DMS153 treated with DMSO at 0.1 percent for 48 hours (cell line): ENCODE measurements at regions not wholly inside any gene's neighbourhood (a gene's known extent, or its start where the extent isn't known, plus 50 kb on each side); places are given as distances from the start of the nearest gene placed in this dataset.
"Not testable (repeated sequence)": the region's sequence is repeated elsewhere in the genome, so short reads cannot be mapped to it uniquely, and the experiment has no call there.

Experiments
- DNase-seq: peaks from one replicate; lab custom pipeline; 2025; ENCODE audit not compliant: unreplicated experiment; lab: John Stamatoyannopoulos, UW

DNA sequence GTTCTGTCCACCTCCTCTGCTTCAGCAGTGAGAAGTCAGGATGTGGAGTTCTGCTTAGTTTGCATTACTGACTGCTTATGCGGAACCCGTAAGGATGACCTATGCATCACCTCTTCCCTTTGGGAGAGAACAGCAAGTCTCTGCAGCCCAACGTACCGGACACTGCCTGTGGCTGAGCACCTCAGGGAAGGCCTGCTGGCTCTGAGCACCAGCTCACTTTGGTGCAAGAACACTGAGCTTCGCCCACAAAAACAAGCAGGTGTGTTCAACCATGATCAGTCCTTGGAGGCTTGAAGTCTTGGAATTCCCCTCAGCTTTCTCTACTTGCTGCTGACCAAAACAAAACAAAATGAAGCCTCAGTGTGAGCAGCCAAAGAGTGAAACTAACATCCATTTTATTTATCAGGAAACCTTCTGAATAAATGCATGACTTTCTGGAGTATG lies 52.7 kb upstream of the NCK2 start:
- DNase-seq, result no peak

DNA sequence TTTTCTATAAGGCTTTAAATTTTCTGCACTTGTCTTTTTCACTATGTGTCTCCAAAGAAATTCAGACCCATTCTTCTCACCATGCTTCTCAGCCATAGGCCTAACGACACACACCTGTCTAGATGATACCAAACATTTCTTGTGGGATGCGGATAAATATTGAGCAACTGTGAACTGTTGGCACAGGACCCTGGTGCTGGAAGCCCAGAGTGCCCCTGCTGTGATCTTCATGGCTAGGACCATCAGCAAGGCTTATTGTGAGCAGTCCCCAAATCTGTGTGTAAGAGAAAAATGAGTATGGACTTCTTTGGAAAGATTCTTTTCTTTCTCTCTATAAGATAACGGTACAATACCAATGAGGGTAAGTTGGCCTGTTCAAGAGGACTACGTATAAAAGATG lies 54.1 kb upstream of the NCK2 start:
- no peak for DNase-seq

DNA sequence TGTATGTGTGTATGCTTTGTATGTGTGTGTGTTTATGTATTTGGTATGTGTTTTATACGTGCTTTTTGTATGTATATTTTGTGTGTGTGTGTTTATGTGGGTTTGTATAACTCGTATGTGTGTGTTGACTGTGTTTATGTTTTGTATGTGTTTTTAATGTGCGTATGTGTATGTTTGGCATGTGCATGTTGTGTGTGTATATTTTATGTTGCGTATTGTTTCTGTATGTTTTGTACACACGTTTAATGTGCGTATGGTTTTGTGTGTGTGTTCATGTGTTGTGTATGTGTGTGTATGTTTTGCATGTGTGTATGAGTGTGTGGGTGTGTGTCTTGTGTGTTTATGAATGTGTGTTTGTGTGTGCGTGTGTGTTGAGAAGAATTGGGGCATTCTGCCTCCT lies 55.2 kb upstream of the NCK2 start:
- DNase-seq, result no peak

DNA sequence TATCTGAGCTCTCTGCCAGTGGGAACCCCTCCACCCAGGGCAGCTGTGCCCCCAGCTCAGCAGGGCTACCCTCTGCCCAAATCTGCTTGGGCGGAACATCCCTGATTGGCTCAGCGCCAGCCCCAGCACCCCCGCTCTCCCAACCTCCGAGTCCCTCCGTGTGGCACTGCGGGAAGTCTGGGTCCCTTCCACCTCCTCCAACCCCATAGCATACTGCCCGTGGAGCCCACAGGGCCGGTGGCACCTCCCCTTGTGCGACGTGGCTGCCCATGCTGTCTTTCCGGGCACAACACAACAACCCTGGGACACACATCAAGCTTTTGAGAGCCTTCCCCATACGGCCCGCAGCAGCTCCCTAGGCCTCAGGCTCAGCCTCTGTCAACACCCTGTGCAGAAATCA lies 55.8 kb upstream of the NCK2 start:
- no peak for DNase-seq

DNA sequence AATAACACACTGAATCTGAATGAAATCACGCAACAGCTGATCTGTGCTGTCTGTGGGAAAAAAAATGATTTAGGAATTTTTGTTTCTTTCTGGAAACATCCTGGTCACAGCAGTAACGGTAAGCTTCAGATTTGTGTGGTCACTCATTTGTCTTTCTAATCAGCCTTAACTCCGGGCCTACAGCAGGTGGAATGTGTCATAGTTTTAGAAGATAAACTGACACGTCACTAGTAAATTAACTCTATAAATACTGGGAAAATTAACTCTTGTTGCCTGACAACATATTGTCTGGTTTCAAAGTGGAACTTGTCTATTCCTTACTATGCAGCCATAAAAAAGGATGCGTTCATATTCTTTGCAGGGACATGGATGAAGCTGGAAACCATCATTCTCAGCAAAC lies 58.1 kb upstream of the NCK2 start:
- no peak for DNase-seq

DNA sequence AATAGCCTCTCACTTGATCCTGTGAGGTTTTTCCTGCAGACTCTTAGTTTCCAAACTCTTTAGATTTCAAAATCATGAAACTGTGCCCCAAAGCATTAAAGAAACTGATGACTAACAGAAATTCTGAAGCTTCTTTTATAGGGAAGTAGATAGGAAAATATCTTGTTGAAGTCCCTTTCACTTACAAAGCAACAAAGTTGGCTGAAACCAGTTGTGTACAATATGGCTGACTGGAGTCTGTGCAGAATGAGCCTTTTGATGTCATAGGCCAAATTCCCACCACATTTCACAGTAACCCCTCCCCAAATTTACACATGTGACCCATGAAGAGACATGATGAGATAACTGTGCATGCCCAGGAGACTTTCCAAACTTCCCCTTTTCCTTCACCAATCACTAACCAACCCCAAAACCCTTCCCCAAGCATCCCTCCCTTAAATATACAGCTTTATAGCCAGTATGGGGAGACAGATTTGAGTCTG lies 61.7 kb upstream of the NCK2 start:
- no peak for DNase-seq

DNA sequence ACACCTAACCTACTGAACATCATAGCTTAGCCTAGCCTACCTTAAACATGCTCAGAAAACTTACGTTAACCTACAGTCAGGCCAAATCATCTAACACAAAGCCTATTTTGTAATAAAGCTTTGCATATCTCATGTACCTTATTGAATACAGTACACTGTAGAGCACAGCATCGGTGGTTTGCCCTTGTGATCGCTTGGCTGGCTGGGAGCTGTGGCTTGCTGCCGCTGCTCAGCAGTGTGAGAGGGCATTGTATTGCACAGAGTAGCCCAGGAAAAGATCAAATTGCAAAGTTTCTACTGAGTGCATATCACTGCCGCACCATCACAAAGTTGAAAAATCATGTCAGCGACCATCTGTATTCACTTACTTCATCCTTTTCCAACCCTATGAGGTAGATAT lies 62.3 kb upstream of the NCK2 start:
- DNase-seq, result no peak

DNA sequence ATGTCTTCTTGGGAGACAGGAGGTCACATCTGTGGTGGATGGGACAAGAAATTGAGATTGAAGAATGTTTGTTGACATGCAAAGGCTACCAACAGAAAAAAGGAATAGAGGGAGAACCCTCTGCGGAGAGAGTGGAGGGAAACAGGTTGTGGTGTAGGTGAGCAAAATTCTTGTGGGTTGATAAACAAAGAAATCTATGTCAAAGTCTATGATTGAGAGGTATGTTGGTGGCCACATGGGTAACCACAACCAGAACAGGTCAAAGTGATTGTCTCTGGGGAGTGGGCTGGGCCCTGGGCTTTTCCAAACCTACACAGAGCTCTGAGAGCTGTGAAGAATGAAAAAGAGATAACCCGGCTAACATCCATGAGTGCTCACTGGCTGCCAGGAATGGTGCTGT lies 62.8 kb upstream of the NCK2 start:
- DNase-seq, result no peak

DNA sequence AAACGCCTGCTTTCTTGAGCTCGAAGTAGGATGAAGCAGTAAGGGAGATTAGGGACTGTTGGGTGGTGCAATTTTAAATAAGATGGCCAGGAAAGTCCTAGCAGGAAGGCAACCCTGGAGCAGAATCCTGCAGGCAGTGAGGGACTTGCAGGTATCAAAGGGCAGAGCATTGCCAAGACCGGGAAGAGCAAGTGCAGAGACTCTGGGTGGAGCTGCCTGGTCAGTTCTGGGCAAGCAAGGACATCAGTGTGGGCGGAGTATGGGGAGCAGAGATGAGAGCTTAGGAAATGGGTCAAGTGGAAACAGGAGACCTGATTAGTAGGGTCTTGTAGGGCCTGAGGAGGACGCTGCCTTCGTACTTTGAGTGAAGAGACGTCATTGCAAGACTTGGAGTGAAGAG lies 64.4 kb upstream of the NCK2 start:
- no peak for DNase-seq

DNA sequence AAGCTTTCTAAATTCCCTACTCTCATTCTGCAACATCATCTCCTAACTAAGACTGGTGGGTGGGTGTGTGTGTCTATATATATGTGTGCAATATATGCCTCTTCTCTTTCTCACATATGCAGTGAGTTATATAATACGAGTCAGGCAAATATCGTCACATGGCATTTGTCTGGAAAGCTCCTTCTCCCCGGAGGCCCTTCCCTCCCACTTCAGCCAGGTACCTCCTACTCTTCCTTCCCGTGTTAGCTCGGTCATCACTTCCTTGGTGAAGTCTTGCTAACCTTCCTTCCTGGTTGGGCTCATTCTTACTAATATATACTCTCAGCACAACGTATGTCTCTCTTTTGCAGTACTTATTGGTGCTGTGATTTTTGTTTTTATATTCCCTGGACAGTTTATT lies 66.4 kb upstream of the NCK2 start:
- no peak for DNase-seq

DNA sequence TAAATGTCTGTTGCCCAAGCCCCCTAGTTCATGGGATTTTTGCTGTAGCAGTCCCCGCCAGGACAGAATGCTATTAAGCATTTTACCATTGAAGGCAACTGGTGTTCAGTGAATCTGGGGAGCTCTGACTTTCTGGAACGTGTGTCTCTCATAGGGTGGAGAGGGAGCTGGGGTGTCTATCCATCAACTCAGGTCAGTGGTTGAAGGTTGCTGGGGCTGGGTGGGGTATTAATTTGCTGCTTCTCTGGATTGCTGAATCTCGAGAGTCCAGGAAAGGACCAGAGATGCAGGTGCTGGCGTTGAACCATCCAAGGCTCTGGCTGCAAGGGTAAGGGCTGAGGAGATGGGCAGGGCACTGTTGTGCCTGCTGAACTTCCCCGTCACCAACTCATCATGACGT lies 66.8 kb upstream of the NCK2 start:
- DNase-seq, result no peak

DNA sequence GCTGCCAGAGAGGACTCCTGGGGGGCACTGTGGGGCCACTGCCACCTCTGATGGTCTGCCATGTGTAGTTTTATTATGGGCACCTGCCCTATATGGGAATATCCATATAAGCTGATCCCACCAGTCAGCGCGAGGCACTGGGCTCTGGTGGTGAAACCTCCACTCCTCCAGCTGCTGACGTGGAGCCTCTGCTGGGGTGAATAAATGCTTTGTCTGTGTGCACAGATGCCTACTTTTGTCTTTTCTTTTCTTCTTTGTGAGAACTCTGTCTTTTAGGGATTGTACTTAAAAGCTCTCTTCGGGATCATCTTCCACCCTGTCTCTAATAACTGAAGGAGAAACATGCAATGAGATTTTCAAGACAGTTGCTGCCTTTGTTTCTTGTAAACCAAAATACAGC lies 68.9 kb upstream of the NCK2 start:
- DNase-seq, result no peak

DNA sequence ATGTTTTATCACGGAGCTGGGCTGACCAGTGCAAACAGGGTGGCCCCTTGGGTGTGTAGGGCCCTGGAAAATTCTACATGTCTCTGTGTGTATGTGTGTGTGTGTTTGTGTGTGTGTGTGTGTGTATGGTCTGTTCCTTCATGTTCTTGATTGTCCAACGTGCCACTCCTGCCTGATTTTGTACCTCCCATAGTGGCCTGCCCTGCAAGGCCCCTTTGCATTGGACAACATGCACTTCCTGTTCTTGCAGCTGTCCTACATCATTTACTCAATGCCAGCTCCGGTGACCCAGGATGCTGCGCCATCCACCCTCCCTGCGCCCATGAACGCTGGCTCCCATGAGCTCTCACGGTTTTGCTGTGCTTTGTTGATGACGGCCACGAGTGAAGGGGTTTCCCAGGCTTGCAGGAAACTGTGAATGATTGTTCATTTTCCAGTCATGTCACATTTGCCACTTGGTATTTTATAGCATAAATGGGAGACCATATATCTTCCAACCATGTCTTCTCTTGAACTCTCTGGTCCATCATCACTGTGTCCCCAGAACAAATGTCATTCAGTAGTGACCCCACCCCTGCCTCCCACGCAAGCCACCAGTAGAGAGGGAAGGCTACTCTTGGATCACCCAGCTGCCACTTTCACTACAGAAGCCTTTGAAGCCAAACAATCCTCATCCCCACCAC lies 69.7 kb upstream of the NCK2 start:
- DNase-seq, result no peak

DNA sequence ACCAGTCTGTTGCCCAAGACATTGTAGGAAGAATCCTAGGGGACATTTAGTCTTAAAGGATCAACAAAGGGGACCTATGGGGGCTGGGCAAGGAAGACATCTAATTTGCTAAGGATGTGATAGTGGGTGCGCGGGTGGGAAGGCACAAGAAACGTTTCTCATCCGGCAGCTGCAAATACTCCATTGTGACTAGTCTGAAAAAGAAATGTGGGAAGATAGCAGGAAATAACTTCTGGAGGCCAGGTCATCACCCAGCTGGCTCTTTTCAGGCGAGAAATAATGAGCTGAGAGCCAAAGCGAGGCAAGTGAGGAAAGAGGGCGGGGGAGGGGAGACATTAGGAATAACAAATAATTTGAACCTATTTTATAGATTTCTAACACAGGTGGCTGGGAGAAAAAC lies 70.3 kb upstream of the NCK2 start:
- no peak for DNase-seq

DNA sequence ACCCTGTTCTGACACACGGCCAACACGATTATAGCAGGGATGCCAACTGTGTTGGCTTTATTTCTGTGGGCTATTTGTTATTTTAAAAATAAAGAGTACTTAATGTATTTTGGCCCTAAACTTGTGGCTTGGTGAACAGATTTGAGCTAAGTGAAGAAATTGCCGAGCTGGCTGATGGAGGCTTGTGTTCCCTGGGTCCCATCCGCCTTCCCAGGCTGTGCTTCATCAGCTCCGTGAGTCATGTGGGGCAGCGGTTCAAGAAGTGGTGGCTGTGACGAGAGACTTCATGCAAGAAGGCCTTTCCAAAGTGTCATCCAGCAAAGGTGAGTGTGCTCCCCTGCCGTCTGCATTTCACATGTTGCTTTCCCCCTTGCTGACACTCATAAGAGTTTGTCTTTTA lies 73.6 kb upstream of the NCK2 start:
- DNase-seq, result no peak

DNA sequence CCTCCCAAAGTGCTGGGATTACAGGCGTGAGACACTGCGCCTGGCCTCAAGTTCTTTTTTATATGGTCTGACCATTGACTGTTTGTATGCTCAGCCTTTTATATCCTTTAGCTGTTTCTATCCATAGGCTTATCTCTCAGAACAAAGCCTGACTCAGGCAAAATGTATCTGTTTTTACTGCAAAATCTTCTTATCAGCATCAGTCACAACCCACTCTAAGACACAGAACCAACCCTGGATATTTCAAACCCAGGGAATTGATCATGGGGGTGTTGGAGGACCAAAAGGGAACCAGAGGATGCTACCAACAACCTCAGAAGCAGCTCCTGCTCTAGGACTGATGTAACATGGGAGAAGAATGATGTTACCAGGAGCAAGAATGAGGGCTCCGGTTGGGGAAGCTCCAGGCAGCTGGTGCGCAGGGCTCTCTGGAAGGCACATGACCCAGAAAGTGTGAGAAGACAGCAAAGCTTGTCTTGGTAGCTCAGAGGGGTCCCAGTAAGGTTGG lies 75.3 kb upstream of the NCK2 start:
- DNase-seq, result no peak

DNA sequence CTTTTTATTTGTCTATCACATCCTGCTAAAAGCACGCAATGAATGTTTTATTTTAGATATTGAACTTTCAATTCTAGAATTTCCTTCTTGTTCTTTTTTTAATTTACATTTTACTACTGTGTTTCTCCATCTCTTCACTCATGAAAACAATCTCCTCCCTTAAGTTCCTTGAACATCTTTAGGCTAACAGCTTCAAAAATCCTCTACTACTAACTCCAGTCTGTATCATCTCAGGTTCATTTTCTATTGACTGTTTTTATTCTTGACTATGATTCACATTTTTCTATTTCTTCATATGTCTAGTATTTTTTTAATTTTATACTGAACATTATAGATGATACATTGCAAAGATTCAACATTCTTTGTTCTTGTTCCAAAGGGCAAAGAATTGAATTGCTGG lies 79.2 kb upstream of the NCK2 start:
- DNase-seq, result no peak

DNA sequence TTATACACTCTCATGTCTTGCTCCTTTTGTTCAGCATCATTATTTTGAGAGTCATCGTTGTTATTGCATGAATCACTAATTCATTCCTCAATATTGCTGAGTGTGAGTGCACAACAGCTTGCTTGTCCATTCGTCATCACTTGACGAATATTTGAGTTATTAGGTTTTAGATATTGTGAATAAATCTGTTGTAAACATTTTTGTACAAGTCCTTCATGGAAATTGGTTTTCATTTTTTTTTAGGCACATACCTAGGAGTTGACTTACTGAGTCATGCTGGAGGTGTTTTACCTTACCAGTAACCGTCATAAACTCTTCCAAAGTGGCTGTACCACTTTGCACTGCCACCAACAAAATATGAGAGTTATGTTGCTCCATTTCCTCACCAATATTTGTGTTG lies 84.2 kb upstream of the NCK2 start:
- DNase-seq, result no peak

DNA sequence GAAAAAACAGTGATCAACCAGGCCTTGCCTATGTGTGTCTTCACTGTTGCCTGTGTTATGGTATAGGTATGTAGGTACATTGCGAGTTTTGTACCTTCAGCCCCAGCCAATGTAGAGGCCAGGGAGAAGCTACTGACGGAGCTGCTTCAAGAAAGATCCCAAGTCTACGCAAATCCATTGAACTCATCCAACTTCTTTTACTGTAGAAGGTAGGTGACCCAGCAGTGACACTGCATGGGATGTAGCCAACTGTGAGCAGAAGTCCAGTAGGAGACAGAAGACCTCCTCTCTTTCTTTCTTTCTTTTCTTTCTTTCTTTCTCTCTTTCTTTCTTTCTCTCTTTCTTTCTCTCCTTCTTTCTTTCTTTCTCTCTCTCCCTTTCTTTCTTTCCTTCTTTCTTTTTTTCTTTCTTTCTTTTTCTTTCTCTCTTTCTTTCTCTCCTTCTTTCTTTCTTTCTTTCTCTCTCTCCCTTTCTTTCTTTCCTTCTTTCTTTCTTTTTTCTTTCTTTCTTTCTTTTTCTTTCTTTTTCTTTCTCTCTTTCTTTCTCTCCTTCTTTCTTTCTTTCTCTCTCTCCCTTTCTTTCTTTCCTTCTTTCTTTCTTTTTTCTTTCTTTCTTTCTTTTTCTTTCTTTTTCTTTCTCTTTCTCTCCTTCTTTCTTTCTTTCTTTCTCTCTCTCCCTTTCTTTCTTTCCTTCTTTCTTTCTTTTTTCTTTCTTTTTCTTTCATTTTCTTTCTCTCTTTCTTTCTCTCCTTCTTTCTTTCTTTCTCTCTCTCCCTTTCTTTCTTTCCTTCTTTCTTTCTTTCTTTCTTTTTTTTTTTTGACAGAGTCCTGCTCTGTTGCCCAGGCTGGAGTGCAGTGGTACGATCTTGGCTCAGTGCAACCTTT lies 88.7 kb upstream of the NCK2 start:
- not testable (repeated sequence) for DNase-seq

DNA sequence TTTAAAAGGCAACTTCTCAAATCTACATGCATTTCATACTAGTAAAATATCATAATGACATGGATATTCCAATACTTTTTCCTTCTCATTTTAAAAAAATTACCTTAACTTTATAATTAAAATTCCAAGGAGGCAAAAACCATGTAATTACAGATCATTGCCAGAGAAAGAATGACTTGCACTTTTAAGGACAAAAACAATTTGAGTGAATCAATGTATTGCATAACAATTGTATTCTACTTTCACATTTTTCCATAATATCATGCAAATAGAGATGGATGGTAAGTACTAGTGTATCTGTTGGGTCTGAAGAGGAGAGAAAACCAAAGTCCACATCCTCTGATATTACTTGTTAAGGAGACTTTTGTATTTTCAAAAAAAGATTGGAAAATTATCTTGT lies 89.5 kb upstream of the NCK2 start:
- no peak for DNase-seq

DNA sequence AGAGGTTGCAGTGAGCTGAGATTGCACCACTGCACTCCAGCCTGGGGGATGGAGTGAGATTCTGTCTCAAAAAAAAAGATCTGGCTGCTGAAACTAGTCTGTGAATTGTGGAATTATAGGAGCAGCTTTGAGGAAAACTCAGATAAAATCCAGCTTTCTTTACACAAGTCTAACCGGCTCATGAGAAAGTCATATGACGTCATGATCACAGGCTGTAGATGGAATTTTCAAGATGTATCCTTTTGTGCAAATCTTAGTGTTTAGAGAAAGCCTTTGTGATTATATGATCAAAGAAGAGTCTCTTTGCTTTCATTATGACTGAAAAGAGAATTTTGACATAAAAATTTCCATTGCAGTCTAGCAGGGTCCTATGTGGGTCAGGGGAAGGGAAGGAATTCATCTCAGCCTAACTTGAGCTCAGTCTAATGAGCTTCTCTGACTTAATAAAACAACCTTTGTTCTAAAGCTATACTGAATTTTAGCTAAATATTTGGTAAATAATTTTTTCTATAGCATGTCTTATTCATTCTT lies 90.2 kb upstream of the NCK2 start:
- DNase-seq, result no peak

DNA sequence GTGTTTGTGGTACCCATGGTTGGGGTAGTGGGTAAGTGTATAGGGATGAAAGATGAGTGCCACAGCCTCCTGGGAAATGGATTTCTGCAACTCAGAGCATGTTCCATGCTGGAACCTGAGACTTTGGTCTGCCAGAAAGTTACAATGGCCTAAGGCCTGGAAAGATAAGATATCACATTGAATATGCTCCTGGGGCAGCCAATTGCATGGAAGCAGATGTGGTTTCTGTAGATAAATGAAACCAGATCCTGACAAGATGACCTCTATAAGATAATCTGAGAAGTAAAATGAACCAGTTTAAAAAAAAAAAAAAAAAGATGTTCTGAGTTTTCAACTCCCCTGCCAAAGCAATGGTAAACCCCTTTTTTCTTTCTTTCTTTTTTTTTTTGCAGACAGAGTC lies 91.4 kb upstream of the NCK2 start:
- no peak for DNase-seq
